ENCODE measurements at regions not wholly inside any gene's neighbourhood (a gene's known extent, or its start where the extent isn't known, plus 50 kb on each side); places are given as distances from the start of the nearest gene placed in this dataset.
A peak's percentile ranks its signal among the peaks of the same experiment; 100 is the strongest.

GRCh38 chr3:72224804-72225509, 440.0 kb upstream of the PROK2 start:
- Histone ChIP-seq H3K4me3 (peak overlapping the region in 1 of 4 donors; percentile 8), H3K36me3 (no peaks in the 10 kb centered on the region)
- in situ Hi-C loops (cut with MboI; ENCODE audit: low sequenced_read_pairs in 4 of 4): no loop called here

GRCh38 chr3:72223628-72224027, 438.7 kb upstream of the PROK2 start:
- H3K4me1 ChIP-seq: no peaks in the 10 kb centered on the region
- TF ChIP-seq POLR2A (IDR thresholded peaks at IDR 0.05) (no peak), CTCF (IDR thresholded peaks at IDR 0.05 in 4 of 5, conservative IDR thresholded peaks at IDR 0.05 in 1 of 5) (no peak)
- DNase-seq (no peak), ATAC-seq (no peak)
- intact Hi-C loops (cut with DNase I; ENCODE audit: low total_unique reads) (no loop called here), in situ Hi-C loops (cut with MboI; ENCODE audit: low sequenced_read_pairs in 4 of 4) (no loop called here)
- H3K4me3 ChIP-seq: no peak overlapping the region
- H3K36me3 ChIP-seq: no peaks in the 10 kb centered on the region
- peaks cover 0 to 21% (median 0%) of the 10 kb centered on the region in 3 donors for H3K9me3 ChIP-seq
- H3K27ac ChIP-seq: no peak overlapping the region
- H3K27me3 ChIP-seq: no peaks in the 10 kb centered on the region

More at GRCh38 chr3:72224804-72225509, 440.0 kb upstream of the PROK2 start:
- Histone ChIP-seq H3K4me1 (no peaks in the 10 kb centered on the region), H3K27me3 (no peaks in the 10 kb centered on the region), H3K9me3 (peaks cover 0 to 21% (median 0%) of the 10 kb centered on the region in 3 donors), H3K27ac (no peak overlapping the region)
- DNase-seq (no peak), ATAC-seq (no peak)
- TF ChIP-seq CTCF (IDR thresholded peaks at IDR 0.05 in 4 of 5, conservative IDR thresholded peaks at IDR 0.05 in 1 of 5) (no peak), POLR2A (IDR thresholded peaks at IDR 0.05) (no peak)
- intact Hi-C loops (cut with DNase I; ENCODE audit: low total_unique reads): no loop called here

GRCh38 chr3:72223116-72223515, 438.2 kb upstream of the PROK2 start:
- TF ChIP-seq CTCF (IDR thresholded peaks at IDR 0.05 in 4 of 5, conservative IDR thresholded peaks at IDR 0.05 in 1 of 5) (no peak), POLR2A (IDR thresholded peaks at IDR 0.05) (no peak)
- Histone ChIP-seq H3K27me3 (no peaks in the 10 kb centered on the region), H3K36me3 (no peaks in the 10 kb centered on the region), H3K4me3 (no peak overlapping the region), H3K9me3 (peaks cover 0 to 21% (median 0%) of the 10 kb centered on the region in 3 donors), H3K4me1 (no peaks in the 10 kb centered on the region), H3K27ac (no peak overlapping the region)
- in situ Hi-C loops (cut with MboI; ENCODE audit: low sequenced_read_pairs in 4 of 4): no loop called here
- ATAC-seq (no peak), DNase-seq (no peak)
- intact Hi-C loops (cut with DNase I; ENCODE audit: low total_unique reads): no loop called here

- no peak overlapping the region for H3K27ac ChIP-seq
- H3K4me3 ChIP-seq: no peak overlapping the region
- intact Hi-C loops (cut with DNase I; ENCODE audit: low total_unique reads): no loop called here
- in situ Hi-C loops (cut with MboI; ENCODE audit: low sequenced_read_pairs in 4 of 4): no loop called here
- H3K27me3 ChIP-seq: no peaks in the 10 kb centered on the region
- no peak for TF ChIP-seq POLR2A (IDR thresholded peaks at IDR 0.05)
- TF ChIP-seq CTCF (IDR thresholded peaks at IDR 0.05 in 4 of 5, conservative IDR thresholded peaks at IDR 0.05 in 1 of 5): no peak
- H3K36me3 ChIP-seq: no peaks in the 10 kb centered on the region
- no peaks in the 10 kb centered on the region for H3K4me1 ChIP-seq
- ATAC-seq (no peak), DNase-seq (no peak)
- H3K9me3 ChIP-seq: peaks cover 0 to 21% (median 0%) of the 10 kb centered on the region in 3 donors
Measured at GRCh38 chr3:72222410-72222809, 437.5 kb upstream of the PROK2 start.

DNA sequence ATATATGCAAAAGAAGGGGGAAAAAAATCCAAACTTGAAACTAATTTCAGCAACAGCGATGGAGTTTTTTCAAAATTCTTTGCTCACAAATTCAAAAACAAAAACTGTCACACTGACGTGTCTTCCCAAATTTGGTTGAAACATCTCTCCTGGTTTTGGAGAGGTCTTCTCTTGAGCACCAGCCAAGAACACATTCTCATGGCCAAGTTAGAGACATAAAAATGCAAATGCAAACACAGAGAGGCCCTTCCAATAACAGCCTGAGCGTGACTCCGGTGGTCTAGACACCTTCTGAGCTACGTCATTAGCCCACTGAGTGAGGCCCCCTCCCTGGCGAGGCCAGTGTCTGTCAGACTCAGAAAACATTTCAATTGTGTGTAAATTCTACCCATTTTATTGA, 436.0 kb upstream of the PROK2 start:
- DNase-seq (no peak), ATAC-seq (no peak)
- in situ Hi-C loops (cut with MboI; ENCODE audit: low sequenced_read_pairs in 4 of 4) (no loop called here), intact Hi-C loops (cut with DNase I; ENCODE audit: low total_unique reads) (no loop called here)
- H3K4me1 ChIP-seq: no peaks in the 10 kb centered on the region
- TF ChIP-seq POLR2A (IDR thresholded peaks at IDR 0.05) (no peak), CTCF (IDR thresholded peaks at IDR 0.05 in 4 of 5, conservative IDR thresholded peaks at IDR 0.05 in 1 of 5) (no peak)
- H3K27me3 ChIP-seq: no peaks in the 10 kb centered on the region
- H3K4me3 ChIP-seq: no peak overlapping the region
- no peak overlapping the region for H3K27ac ChIP-seq
- peaks cover 0 to 19% (median 0%) of the 10 kb centered on the region in 3 donors for H3K9me3 ChIP-seq
- no peaks in the 10 kb centered on the region for H3K36me3 ChIP-seq

Data from gastrocnemius medialis (tissue), 4 donors.